Eye (tissue), 1 donor: ENCODE measurements at regions not wholly inside any gene's neighbourhood (a gene's known extent, or its start where the extent isn't known, plus 50 kb on each side); places are given as distances from the start of the nearest gene placed in this dataset.

Experiments used
- DNase-seq: peaks from one replicate; pipeline ENCODE4 v3.0.0-alpha.2; 2015

DNA sequence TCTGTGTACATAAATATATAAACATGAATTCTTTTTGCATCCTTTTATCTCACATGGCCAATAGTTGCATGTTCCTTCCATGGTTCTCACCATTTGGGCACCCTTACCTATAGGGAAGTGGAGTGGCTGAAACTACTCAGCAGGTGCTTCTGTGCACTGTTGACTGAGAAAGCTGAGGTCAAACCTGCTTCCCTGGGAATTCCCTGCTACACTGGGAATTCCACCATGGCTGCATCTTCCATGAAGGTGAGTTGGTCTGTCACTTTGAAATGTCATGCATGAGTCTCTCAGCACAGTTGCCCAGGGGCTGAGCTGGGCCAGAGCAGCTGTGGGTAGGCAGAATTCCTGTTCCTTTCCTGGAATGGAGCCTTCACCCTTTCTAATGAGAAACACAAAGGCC lies 193.8 kb upstream of the PRSS16 start:
- no peak for DNase-seq

- DNase-seq: no peak
Observed at GRCh38 chr6:27056615-27057014, 190.9 kb upstream of the PRSS16 start.

GRCh38 chr6:27059621-27060425 lies 187.7 kb upstream of the PRSS16 start:
- DNase-seq: no peak

DNA sequence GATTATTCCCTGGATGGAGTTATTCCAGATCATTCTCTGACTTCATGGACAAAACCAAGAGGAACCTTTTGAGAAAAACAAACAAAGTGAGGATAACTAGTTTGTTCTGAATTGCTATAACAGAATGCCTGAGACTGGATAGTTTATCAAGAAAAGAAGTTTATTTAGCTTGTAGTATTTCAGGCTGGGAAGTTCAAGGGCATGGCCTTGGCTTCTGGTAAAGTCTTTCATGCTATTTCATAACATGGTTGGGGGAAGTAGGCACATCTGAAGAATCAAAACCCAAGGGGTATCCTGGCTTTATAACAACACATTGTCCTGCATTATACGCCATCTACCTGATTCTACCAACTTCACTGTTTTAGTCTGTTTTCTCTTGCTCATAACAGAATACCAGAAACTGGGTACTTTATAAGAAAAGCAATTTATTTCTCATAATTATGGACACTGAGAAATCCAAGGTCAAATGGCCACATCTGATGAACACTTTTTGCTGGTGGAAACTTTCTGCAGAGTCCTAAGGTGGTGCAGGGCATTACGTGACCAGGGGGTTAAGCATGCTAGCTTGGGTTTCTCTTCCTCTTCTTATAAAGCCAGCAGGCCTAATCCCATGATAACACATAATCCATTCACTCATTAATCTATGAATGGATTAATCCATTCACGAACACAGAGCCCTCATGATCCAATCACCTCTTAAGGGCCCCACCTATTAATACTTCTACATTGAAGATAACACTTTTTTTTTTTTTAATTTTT lies 186.1 kb upstream of the PRSS16 start:
- DNase-seq: no peak

DNA sequence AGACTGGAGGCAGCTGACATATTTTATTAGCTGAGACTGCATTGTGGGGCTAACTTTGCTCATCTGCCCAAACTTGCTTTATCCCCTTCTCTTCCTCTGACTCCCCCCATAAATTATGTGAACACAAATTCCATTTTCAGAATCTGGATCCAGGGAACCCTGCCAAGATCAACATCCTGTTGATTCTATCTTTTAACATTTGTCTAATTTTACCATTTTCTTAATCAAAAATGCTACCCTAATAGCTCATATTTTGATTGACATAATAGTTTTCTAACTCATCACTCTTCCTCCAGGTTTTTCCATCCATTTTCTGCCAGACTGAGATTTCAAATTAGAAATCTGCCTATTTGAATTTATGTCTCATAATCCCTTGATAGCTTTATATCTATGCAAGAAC lies 184.7 kb upstream of the PRSS16 start:
- DNase-seq: no peak

- DNase-seq: no peak
Observed at GRCh38 chr6:27065183-27065582, 182.3 kb upstream of the PRSS16 start.

- DNase-seq: no peak
Observed at GRCh38 chr6:27066381-27066780, 181.1 kb upstream of the PRSS16 start.

DNA sequence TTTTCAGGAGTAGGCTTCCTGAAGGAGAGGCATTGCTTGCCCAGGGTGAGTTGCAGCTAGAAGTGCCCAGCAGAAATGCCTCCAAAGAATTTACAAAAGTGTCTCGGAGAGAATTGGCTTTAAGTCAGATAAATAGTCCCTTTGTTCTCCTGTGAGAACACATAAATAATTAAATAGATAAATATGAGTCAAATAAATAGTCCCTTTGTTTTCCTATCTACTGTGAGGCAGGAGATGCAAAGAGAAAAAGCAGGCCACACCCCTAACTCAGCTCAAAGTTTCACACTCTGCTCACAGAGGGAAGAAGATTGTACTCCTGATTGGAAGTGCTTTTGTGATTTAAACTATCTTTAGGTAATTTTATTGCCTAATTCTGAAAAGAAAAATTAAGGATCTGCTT lies 180.7 kb upstream of the PRSS16 start:
- no peak for DNase-seq

- no peak for DNase-seq
Observed at GRCh38 chr6:27073441-27073840, 174.1 kb upstream of the PRSS16 start.

- no peak for DNase-seq
Observed at GRCh38 chr6:27076116-27076515, 171.4 kb upstream of the PRSS16 start.

DNA sequence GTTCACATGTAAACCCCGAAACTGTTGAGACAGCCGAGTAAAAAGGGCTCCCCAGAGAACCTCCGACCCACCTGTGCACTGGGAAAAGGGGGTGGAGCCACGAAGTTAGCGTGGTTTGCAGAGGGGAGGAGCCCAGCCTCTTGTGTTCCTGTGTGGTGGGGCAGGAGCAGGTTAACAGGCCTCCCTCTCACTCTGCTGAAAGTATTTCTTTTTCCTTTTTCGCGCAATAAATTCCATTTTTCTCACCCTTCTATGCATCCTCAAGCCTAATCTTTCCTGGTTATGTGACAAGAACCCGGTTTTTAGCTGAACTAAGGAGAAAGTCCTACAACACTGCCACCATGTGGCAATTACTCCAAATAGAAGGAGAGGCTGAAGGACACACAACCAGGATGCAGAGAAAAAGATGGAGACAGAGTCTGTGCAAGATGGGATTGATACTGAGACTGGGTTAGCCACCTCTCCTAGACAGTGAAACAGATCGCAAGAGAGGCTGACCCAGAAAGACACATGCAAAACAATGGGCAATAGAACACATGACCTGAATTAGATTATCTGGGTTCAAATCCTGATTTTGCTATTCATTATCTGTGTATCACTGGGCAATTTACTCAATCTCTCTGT lies 168.7 kb upstream of the PRSS16 start:
- DNase-seq: peak; percentile 91

GRCh38 chr6:27081188-27081587 lies 166.3 kb upstream of the PRSS16 start:
- DNase-seq: no peak

GRCh38 chr6:27081931-27082330 lies 165.6 kb upstream of the PRSS16 start:
- no peak for DNase-seq

DNA sequence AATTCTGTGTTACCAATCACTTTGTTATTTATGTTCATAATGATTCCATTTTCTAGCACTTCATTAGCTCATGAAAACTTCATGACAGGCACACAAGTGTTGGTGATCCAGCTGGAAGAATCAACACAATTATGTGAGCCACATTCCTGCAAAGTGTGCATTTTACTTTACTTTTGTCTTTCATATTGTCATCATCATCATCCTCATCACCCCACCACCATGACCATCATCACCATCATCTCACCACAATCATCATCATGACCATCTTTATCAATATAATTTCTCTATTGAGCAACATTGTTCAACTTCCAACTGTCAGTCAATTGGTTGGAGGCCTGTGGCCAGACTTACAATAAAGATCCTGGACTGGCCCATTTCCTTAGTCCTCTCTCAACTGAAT lies 159.4 kb upstream of the PRSS16 start:
- DNase-seq: no peak

DNA sequence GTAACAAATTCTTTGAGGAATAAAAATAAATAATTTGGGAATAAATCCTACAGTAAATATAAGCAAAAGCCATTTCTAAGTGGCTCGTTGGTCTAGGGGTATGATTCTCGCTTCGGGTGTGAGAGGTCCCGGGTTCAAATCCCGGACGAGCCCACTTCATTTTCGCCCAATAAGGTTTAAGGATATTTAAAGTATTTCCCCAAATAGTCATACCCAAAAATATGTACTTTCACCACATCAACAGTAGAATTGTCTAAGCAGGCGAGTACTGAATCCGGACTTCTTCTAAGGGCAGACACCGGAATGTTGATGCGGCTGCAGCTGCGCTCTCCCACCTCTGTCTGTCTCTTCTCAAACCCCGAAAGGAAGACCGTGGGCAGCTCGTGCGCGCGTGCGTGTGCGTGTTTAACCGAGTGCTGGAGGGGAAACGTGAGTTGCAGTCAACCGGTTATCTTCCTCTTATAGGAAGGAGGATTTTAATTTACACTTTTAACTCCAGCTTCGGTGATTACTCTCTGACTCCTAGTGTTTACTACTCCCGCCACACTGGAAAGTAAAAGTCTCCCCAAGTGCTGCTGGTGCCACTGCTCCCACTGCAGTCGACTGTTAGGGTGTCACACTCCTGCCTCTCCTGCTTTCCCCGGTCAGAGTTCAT lies 155.7 kb upstream of the PRSS16 start:
- peak; percentile 55 for DNase-seq

DNA sequence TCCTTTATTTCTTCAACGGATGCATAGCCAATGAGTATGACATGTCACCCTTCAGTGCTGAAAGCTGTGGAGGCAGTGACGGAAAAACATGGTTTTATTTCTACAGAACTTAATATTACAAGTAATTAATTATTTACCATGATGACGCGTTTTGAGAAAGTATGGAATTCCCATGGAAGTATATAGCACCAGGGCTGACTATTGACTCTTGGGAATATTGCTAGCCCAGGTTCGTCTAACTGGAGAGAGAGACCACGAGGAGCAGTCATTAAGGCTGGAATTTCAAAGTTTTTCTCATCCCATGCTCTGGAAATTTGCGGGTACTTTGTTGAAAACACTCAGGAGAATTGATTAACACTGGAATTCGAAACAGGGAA lies 155.2 kb upstream of the PRSS16 start:
- peak; percentile 19 for DNase-seq

GRCh38 chr6:27095914-27096313 lies 151.6 kb upstream of the PRSS16 start:
- no peak for DNase-seq

DNA sequence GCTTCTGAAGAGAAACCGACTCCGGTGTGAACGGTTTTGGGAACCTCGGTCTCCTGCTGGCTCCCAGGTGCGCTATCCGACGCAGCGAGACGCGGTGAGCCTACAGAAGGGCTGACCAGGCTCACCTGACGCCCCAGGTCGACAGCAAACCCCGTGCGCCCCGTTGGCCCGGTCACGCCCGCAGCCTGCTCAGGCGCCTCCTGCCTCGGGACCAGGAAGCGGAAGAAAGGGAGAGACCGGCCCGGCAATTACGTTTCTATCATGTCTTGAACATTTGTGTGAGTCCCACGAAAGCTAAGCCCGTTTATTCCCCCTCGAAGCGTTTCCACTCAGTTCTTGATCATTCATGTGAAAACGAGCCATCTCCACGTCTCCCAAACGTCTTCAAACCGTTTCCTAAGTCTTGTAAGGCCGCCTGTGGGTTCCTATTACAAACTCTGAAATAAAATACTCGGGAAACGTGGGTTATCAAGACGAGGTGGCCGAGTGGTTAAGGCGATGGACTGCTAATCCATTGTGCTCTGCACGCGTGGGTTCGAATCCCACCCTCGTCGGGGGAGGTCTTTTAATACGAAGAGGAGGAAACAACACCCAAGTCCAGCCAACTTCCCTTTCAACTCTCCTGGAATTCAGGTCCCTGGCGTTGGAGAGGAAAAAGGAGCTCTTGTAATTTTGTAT lies 150.5 kb upstream of the PRSS16 start:
- DNase-seq: peak; percentile 53

- no peak for DNase-seq
Observed at GRCh38 chr6:27098956-27099355, 148.5 kb upstream of the PRSS16 start.

DNA sequence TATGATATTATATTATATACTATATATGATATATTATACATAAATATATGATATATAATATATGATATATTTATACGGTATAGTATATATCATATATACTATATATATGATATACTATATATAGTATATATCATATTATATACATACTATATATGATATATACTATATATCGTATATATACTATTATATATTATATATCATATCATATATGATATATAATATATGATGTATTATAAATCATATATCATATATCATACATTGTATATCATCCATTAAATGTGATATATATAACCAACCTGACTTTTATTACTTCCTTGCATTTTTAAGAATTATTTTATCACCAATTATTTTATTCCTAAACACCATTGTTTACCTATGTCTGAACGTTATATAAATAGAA lies 146.6 kb upstream of the PRSS16 start:
- DNase-seq: no peak

DNA sequence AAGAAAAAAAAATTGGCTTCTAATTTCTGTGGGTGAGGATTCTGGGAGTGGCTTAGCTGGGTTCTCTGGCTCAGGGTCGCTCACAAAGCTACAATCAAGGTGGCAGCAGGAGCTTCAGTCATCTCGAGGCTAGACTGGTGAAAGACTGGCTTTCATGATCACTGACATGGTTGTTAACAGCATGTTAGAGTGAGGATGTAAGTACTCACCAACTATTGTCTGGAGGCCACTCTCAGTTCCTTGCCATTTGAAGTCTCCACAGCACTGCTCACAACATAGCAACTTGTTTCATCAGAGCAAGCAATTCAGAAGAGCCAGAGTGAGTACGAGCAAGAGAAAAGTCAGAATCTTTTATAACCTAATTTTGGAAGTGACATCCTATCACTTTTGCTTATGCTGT lies 145.7 kb upstream of the PRSS16 start:
- DNase-seq: no peak

- DNase-seq: no peak
Observed at GRCh38 chr6:27106382-27106781, 141.1 kb upstream of the PRSS16 start.

DNA sequence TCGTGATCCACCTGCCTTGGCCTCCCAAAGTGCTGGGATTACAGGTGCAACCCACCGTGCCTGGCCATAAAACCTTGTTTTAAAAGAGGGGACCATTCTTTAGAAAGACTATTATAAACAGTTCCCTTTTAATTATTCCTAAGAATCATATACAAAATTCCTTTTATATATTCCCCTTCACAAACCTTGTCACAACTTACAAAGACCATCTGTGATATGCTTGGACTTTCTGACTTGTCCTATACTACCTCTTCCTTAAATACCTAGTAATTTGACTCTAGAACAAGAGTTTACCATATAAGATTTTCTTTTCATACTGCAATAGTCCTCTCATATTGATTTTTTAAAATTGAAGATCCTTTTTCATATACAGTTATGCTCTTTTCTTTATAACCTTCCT lies 135.8 kb upstream of the PRSS16 start:
- no peak for DNase-seq
